Prostate gland (tissue), 2 donors: ENCODE measurements at regions not wholly inside any gene's neighbourhood (a gene's known extent, or its start where the extent isn't known, plus 50 kb on each side); places are given as distances from the start of the nearest gene placed in this dataset.

Experiments
- DNase-seq: peaks from one replicate; pipeline ENCODE4 v3.0.0-alpha.2; 2019; ENCODE audit warnings: low spot score
- H3K27ac ChIP-seq, 2 donors: fragments of 200-600 bp; sonication (generic); 2 replicates each; pipeline ENCODE4 v1.5.1; 2017 to 2019
- H3K27me3 ChIP-seq: fragments of 200-600 bp; sonication (generic); replicated peaks from 2 replicates; pipeline ENCODE4 v1.5.1; 2019; ENCODE audit not compliant: insufficient read depth
- H3K36me3 ChIP-seq, 2 donors: fragments of 200-600 bp; sonication (generic); 1 replicate in 1 of 2; 2 replicates in 1 of 2; pipeline versions ENCODE4 v1.5.1 to v1.8.1; 2017 to 2019
- H3K4me1 ChIP-seq: fragments of 200-600 bp; sonication (generic); replicated peaks from 2 replicates; pipeline ENCODE4 v1.5.1; 2019
- H3K4me3 ChIP-seq, 2 donors: fragments of 200-600 bp; sonication (generic); 2 replicates each; pipeline ENCODE4 v1.5.1; 2017 to 2019
- H3K9me3 ChIP-seq: fragments of 200-600 bp; sonication (generic); 2 replicates; pipeline ENCODE4 v1.5.1; 2017
- POLR2A ChIP-seq: fragments of 450-650 bp; IDR thresholded peaks from one replicate; pipeline ENCODE4 v1.6.1; 2016; ENCODE audit warnings: antibody characterized with exemption, mild to moderate bottlenecking
- POLR2AphosphoS5 ChIP-seq: sonication (generic); formaldehyde crosslinking; IDR thresholded peaks from one replicate; pipeline ENCODE4 v1.6.1; 2017; ENCODE audit warnings: antibody characterized with exemption
- WGBS: methylation state at CpG from one replicate; pipeline ENCODE4 v1.1.5; 2018; 5-methylcytosine and 5-hydroxymethylcytosine counted together
- intact Hi-C: fragments of 100-400 bp; cut with DNase I; formaldehyde crosslinking; loops from one replicate; pipeline ENCODE4 v1.14.2; 2022
- TF ChIP-seq, protein P1 (sequence below), 4 experiments: fragments of 200-600 bp in 2 of 4; fragments of 450-650 bp in 2 of 4; sonication (generic) in 2 of 4; IDR thresholded peaks; 1 replicate in 3 of 4; 2 replicates in 1 of 4; pipeline ENCODE4 v1.5.1; 2016 to 2019; ENCODE audit warnings: antibody characterized with exemption in 4 of 4, mild to moderate bottlenecking in 2 of 4, moderate library complexity in 2 of 4

DNA sequence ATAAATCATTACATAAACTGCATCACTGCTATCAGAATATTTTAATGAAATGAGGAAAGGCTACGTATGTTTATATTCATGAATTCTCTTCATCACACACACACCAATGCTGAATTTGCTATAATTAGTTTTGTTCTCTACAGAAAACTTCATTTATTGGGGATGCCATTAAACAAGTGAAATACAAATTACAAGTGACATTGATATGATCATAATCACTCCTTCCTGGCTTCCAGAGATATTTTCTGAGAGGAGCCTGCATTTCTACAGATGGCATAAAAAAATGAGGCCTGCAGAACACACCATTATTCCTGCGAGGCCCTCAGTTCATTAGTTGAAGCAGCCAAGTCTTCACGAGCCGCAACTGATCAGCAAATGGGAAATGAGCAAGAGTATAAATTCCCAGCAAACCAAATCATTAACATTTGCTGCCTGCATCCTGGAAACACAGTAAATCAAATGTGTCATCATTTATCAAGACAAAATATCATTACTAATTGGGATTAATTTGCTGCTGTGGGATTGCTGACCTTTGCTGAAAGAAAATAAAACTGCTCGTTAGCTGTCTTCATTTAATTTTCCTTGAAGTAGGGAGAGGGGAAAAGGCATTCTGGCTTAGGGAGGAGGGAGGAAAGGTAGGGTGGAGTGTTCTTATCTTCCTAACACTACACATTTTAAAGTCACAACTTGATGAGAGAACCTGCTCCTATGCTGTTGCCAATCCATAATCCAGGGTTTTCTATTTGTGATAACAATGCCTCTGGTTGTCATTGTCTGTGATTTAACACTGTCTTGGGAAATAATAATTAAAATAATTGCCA lies 921.9 kb downstream of the SQOR start:
- whole genome bisulfite sequencing, result 79% methylated on average over 5 of the region's 5 CpGs
- no peaks in the 10 kb centered on the region for H3K9me3 ChIP-seq
- H3K4me1 ChIP-seq, result no peaks in the 10 kb centered on the region
- intact Hi-C loops, result no loop called here
- no peaks in the 10 kb centered on the region for H3K27me3 ChIP-seq
- no peak for DNase-seq
- H3K4me3 ChIP-seq, result no peak overlapping the region
- no peak for TF ChIP-seq POLR2A
- no peak for TF ChIP-seq POLR2AphosphoS5
- TF ChIP-seq, protein P1, sequence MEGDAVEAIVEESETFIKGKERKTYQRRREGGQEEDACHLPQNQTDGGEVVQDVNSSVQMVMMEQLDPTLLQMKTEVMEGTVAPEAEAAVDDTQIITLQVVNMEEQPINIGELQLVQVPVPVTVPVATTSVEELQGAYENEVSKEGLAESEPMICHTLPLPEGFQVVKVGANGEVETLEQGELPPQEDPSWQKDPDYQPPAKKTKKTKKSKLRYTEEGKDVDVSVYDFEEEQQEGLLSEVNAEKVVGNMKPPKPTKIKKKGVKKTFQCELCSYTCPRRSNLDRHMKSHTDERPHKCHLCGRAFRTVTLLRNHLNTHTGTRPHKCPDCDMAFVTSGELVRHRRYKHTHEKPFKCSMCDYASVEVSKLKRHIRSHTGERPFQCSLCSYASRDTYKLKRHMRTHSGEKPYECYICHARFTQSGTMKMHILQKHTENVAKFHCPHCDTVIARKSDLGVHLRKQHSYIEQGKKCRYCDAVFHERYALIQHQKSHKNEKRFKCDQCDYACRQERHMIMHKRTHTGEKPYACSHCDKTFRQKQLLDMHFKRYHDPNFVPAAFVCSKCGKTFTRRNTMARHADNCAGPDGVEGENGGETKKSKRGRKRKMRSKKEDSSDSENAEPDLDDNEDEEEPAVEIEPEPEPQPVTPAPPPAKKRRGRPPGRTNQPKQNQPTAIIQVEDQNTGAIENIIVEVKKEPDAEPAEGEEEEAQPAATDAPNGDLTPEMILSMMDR (IDR thresholded peaks at IDR 0.05), result no peak
- H3K27ac ChIP-seq, result no peak overlapping the region
- H3K36me3 ChIP-seq, result no peaks in the 10 kb centered on the region

DNA sequence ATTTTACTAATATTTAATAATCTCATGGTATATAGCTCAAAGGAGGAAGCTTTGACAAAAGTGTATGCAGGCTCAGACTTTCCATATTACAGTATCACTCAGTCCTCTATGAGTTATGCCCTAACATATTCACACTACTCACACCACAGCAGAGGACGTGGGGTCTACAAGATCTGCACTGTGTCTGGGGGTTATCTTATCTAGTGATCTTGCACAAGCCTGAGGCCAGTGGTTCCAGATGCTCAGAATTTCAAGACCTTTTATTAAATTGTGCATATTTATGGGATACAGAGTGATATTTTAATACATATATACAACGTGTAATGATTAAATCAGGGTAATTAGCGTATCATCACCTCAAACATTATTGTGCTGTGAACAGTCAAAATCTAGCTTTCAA lies 933.1 kb downstream of the SQOR start:
- TF ChIP-seq POLR2A (no peak), POLR2AphosphoS5 (no peak)
- TF ChIP-seq, protein P1 (IDR thresholded peaks at IDR 0.05), result no peak
- no peaks in the 10 kb centered on the region for H3K9me3 ChIP-seq
- WGBS, result 71% methylated on average over 3 of the region's 3 CpGs
- no peak for DNase-seq
- no peak overlapping the region for H3K4me3 ChIP-seq
- H3K36me3 ChIP-seq, result no peaks in the 10 kb centered on the region
- intact Hi-C loops, result no loop called here
- no peaks in the 10 kb centered on the region for H3K27me3 ChIP-seq
- no peaks in the 10 kb centered on the region for H3K4me1 ChIP-seq
- H3K27ac ChIP-seq, result no peak overlapping the region

DNA sequence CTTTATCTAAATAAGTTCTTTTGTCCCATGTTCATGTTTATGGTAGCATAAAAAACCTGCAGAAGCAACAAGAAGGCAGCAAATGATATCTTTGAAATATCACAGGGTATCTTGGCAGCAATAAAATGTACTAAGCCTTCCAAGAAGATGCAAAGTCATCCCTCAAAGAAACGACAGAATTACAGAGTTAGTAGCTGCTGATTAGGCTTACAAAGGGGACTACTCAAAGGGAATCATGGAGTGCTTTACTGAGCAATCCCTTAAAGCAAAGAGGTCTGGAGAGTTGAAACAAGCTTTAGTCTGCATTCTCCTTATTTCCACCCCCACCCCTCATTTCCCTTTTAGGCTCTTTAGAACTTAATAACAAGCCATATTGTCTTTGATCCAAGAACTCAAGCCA lies 935.0 kb downstream of the SQOR start:
- H3K27me3 ChIP-seq, result no peaks in the 10 kb centered on the region
- no peaks in the 10 kb centered on the region for H3K4me1 ChIP-seq
- TF ChIP-seq, protein P1 (IDR thresholded peaks at IDR 0.05), result no peak
- TF ChIP-seq POLR2AphosphoS5 (no peak), POLR2A (no peak)
- no peak for DNase-seq
- no peak overlapping the region for H3K27ac ChIP-seq
- WGBS, result 3% methylated on average over 1 of the region's 1 CpG
- no peak overlapping the region for H3K4me3 ChIP-seq
- intact Hi-C loops, result no loop called here
- no peaks in the 10 kb centered on the region for H3K9me3 ChIP-seq
- H3K36me3 ChIP-seq, result no peaks in the 10 kb centered on the region

DNA sequence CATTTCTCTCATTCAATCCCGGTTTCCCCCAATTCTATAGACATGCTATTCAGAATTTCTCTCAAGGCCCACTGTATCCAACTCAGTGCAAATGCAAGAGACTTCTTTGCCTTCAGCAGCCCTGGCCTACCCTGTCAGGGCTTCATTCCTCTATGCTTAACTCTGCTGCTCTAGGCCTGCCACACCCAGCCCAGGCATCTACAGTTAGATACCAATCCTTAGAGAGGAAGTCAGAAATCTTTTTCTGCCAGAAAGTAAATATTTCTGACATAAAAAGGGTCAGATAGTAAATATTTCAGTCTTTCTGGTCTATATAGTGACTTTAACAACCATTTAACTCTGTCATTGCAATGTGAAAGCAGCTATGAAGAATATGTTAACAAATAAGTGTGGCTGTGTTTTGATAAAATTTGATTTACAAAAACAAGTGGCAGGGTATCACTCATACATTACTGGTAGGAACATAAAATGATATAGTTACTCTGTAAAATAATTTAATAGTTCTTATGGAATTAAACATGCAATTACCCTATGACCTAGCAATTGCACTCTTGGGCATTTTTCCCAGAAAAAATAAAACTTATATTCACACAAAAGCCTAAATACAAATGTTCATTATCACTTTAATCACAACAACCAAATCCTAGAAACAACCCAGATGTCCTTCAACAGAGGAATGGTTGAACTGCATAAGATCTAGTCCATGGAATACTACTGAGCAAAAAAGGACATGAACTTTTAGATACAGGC lies 942.0 kb downstream of the SQOR start:
- Histone ChIP-seq H3K27me3 (no peaks in the 10 kb centered on the region), H3K4me3 (no peak overlapping the region), H3K36me3 (no peaks in the 10 kb centered on the region), H3K27ac (no peak overlapping the region), H3K4me1 (no peaks in the 10 kb centered on the region), H3K9me3 (no peaks in the 10 kb centered on the region)
- intact Hi-C loops, result no loop called here
- DNase-seq, result no peak
- WGBS, result 66% methylated on average over 1 of the region's 1 CpG
- TF ChIP-seq, protein P1 (IDR thresholded peaks at IDR 0.05), result no peak
- TF ChIP-seq POLR2AphosphoS5 (no peak), POLR2A (no peak)
